Glutamatergic neuron (in vitro differentiated cells): ENCODE measurements at regions not wholly inside any gene's neighbourhood (a gene's known extent, or its start where the extent isn't known, plus 50 kb on each side); places are given as distances from the start of the nearest gene placed in this dataset.
A peak's percentile ranks its signal among the peaks of the same experiment; 100 is the strongest.

Experiments used
- DNase-seq: peaks from one replicate; pipeline ENCODE4 v3.0.0; 2022
- H3K27ac Mint-ChIP-seq: one replicate; pipeline ENCODE4 v1.8.0; 2020; ENCODE audit warnings: mild to moderate bottlenecking, mixed read lengths, inconsistent platforms; ENCODE audit not compliant: unreplicated experiment
- H3K27me3 Mint-ChIP-seq: one replicate; pipeline ENCODE4 v1.8.0; 2020; ENCODE audit warnings: mild to moderate bottlenecking, moderate library complexity, mixed read lengths, inconsistent platforms; ENCODE audit not compliant: unreplicated experiment
- H3K36me3 Mint-ChIP-seq: one replicate; pipeline ENCODE4 v1.8.0; 2020; ENCODE audit warnings: mild to moderate bottlenecking, mixed read lengths, inconsistent platforms; ENCODE audit not compliant: unreplicated experiment
- H3K4me1 Mint-ChIP-seq: one replicate; pipeline ENCODE4 v1.8.0; 2020; ENCODE audit warnings: mild to moderate bottlenecking, low read depth, mixed read lengths, inconsistent platforms; ENCODE audit not compliant: unreplicated experiment
- H3K4me3 Mint-ChIP-seq: one replicate; pipeline ENCODE4 v1.8.0; 2020; ENCODE audit warnings: mild to moderate bottlenecking, mixed read lengths, inconsistent platforms; ENCODE audit not compliant: unreplicated experiment
- H3K9me3 Mint-ChIP-seq: one replicate; pipeline ENCODE4 v1.8.0; 2020; ENCODE audit warnings: mild to moderate bottlenecking, moderate library complexity, mixed read lengths, inconsistent platforms; ENCODE audit not compliant: unreplicated experiment
- CTCF ChIP-seq: fragments of 200-600 bp; sonication (generic); IDR thresholded peaks from one replicate; pipeline ENCODE4 v1.5.0; 2021; ENCODE audit not compliant: partially characterized antibody, unreplicated experiment

- Mint-ChIP-seq H3K4me3 (no peak overlapping the region), H3K36me3 (no peaks in the 10 kb centered on the region), H3K27ac (no peak overlapping the region), H3K4me1 (peaks cover 2% of the 10 kb centered on the region), H3K27me3 (peaks cover 2% of the 10 kb centered on the region), H3K9me3 (no peaks in the 10 kb centered on the region)
- TF ChIP-seq CTCF = no peak
- no peak for DNase-seq
Measured at GRCh38 chr11:109135627-109136026, 286.4 kb upstream of the C11orf87 start.

- H3K36me3 Mint-ChIP-seq = no peaks in the 10 kb centered on the region
- TF ChIP-seq CTCF = no peak
- peaks cover 2% of the 10 kb centered on the region for H3K27me3 Mint-ChIP-seq
- no peak overlapping the region for H3K27ac Mint-ChIP-seq
- no peak for DNase-seq
- peaks cover 2% of the 10 kb centered on the region for H3K9me3 Mint-ChIP-seq
- H3K4me3 Mint-ChIP-seq = no peak overlapping the region
- peaks cover 2% of the 10 kb centered on the region for H3K4me1 Mint-ChIP-seq
Measured at GRCh38 chr11:109138196-109138595, 283.8 kb upstream of the C11orf87 start.

GRCh38 chr11:109140426-109140825, 281.6 kb upstream of the C11orf87 start:
- no peak for TF ChIP-seq CTCF
- Mint-ChIP-seq H3K36me3 (no peaks in the 10 kb centered on the region), H3K4me3 (no peak overlapping the region), H3K4me1 (no peaks in the 10 kb centered on the region), H3K9me3 (peaks cover 2% of the 10 kb centered on the region), H3K27ac (no peak overlapping the region), H3K27me3 (peaks cover 2% of the 10 kb centered on the region)
- DNase-seq = no peak

GRCh38 chr11:109140857-109141515, 281.0 kb upstream of the C11orf87 start:
- no peaks in the 10 kb centered on the region for H3K36me3 Mint-ChIP-seq
- H3K9me3 Mint-ChIP-seq = peaks cover 4% of the 10 kb centered on the region
- H3K4me1 Mint-ChIP-seq = peaks cover 3% of the 10 kb centered on the region
- no peak for TF ChIP-seq CTCF
- peaks cover 2% of the 10 kb centered on the region for H3K27me3 Mint-ChIP-seq
- no peak for DNase-seq
- H3K4me3 Mint-ChIP-seq = no peak overlapping the region
- H3K27ac Mint-ChIP-seq = no peak overlapping the region

GRCh38 chr11:109145287-109145686, 276.7 kb upstream of the C11orf87 start:
- peaks cover 7% of the 10 kb centered on the region for H3K9me3 Mint-ChIP-seq
- H3K4me3 Mint-ChIP-seq = no peak overlapping the region
- H3K27ac Mint-ChIP-seq = peak overlapping the region; percentile 13
- peaks cover 35% of the 10 kb centered on the region for H3K4me1 Mint-ChIP-seq
- no peaks in the 10 kb centered on the region for H3K36me3 Mint-ChIP-seq
- peaks cover 3% of the 10 kb centered on the region for H3K27me3 Mint-ChIP-seq
- DNase-seq = no peak
- TF ChIP-seq CTCF = no peak
